Smooth muscle cell of the brain vasculature (primary cell): ENCODE measurements at regions not wholly inside any gene's neighbourhood (a gene's known extent, or its start where the extent isn't known, plus 50 kb on each side); places are given as distances from the start of the nearest gene placed in this dataset.
A peak's percentile ranks its signal among the peaks of the same experiment; 100 is the strongest.

Experiments
- DNase-seq: peaks from one replicate; pipeline ENCODE4 v3.0.0-alpha.2; 2012; ENCODE audit warnings: low read depth, low spot score

DNA sequence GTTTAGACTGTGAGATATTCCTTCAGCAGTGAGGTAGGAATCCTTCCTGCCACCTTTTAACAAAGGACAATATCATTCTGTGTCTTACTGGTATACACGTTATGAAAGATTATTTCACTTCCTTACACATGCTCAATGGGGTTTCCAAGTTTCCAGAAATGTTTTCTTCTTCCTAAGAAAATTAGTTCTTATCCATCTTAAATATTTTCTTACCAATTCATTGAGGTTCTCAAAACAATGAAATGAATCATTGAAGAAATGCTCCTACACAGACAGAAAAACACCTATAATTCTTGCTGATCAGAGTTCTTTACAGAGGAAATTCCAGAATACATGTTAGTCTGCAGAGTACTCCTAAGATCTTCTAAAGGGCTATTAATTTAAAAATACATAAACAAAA lies 51.4 kb upstream of the SEC61G start:
- no peak for DNase-seq

DNA sequence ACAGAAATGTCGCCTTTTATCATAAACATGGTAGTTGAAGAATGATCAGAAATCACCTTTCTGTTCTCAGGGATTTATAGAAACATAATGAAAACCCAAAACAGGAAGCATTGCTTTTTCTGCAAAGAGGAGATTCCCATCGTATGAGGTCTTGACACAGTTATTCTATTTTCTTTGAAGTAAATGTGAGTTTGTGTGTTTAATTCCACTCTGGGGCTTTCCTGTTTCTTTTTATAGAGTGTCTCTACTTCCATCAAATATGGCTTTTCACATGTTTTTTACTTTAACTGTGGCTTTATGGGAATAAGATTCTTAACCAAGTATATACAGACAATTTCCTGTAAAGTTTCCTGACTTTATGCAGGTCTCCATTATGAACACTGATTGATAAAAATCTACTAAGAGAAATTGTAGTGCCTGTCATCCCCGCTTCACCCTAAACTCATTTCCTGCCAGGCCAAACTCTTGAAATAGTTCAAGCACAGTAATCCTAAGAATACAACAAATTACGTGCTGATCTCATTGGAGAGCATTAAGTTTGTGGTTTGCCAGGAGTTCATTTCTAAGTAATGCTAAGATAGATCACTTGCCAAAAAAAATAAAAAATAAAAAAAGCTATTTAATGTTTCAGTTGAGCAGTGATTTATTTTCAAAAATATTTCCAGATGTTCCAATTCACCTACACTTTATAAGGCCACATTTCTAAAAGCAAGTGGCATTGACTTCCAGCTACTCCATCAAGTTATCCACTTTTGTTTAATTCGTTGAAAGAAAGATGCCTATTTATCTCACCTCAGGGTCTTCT lies 52.2 kb upstream of the SEC61G start:
- peak; percentile 54 for DNase-seq

GRCh38 chr7:54811846-54812254 lies 52.8 kb upstream of the SEC61G start:
- peak; percentile 80 for DNase-seq

- no peak for DNase-seq
These were observed 53.8 kb upstream of the SEC61G start for GRCh38 chr7:54812756-54813322.

- DNase-seq: no peak
These were observed 54.4 kb upstream of the SEC61G start for GRCh38 chr7:54813398-54813797.

DNA sequence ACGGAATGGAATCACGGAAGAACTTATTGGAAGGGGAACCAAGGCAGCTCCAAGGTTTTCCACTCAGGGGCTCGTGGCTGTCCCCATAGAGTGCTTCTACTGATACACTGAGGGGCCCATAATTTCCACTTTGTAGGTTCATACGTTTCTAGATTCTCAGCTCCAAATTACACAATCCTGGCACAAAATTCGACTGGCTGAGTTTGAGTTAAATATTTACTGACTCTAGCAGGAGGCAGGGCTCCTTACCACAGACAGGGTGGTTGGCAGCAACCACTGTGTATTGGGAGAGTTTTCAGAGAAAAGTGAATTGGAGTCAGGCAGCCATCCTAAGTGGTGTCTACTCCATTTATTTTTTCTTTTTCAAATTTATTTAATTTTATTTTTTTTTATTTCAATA lies 55.4 kb upstream of the SEC61G start:
- DNase-seq: no peak

DNA sequence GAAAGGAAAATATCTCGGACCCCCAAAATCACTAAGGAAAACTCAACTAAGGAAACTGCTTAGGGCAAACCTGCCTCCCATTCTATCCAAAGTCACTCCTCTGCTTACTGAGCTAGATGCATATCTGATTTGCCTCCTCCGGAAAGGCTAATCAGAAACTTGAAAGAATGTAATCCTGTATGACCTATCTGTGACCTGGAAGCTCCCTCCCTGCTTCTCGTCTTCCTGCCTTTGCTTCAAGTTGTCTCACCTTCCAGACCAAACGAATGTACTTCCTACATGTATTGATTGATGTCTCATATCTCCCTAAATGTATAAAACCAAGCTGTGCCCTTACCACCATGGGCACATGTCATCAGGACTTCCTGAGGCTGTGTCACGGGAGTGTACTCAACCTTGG lies 58.1 kb upstream of the SEC61G start:
- no peak for DNase-seq

DNA sequence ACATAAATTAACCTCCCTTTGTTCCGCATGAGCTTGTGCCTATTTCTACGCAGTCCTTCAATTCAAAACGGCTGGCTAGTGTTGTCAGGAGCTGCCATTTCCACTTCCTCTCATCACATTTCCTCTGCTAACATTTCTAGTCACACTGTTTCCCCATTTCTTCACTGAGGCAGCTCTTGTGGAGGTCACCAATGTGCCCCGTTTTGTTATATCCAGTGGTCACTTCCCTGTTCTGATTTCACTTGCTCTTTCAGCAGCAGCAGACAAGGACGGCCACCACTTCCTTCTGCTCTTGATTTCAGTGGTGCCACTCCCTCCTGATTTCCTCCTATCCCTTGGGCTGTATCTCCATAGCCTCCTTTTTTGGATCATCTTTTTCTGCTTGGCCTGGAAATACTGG lies 64.8 kb upstream of the SEC61G start:
- DNase-seq: no peak

GRCh38 chr7:54824655-54825054 lies 65.6 kb upstream of the SEC61G start:
- no peak for DNase-seq

DNA sequence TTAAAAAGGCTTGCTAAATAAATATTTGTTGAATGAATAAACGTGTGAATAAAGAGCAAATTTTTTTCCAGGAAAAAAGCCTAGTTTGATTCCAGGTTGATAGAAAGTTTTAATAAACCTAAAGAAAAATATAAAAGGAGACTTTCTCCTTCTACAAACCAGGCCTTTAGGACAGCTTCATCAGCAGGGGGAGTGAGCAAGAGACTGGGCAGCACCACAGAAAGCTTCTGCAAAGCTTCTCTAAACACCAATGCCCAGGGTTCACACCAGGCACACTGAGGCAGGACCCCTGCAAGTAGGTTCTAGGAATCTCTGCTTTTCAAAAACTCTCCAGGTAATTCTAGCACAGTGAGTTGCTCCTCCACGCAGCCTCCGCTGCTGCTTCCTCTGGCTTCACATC lies 66.4 kb upstream of the SEC61G start:
- no peak for DNase-seq

- DNase-seq: no peak
These were observed 68.7 kb upstream of the SEC61G start for GRCh38 chr7:54827734-54828133.

DNA sequence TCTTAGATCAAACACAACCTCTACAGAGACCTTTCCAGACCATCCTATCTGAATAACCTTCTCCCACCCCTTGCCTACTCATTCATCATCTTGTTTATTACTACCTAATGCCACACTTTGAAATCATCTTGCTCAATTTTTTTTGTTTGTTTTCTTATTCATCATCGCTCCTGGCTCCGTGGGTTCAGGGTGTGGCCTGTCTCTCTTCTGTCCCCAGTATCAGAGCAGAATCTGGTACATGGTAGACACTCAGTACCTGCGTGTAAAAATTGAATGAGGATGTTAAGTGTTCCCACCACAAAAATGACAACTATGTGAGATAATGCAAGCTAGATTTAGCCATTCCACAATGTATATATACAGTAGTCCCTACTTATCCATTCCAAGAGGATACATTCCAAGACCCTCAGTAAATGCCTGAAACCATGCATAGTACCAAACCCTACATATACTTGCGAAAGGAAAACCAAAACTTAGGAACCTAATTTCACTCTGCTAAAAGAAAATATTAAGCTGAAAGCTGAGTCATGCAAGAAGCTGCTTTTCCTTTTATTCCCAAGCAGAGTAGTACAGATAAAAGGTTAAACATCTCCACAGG lies 72.1 kb upstream of the SEC61G start:
- DNase-seq: no peak

GRCh38 chr7:54831644-54832095 lies 72.7 kb upstream of the SEC61G start:
- DNase-seq: no peak

DNA sequence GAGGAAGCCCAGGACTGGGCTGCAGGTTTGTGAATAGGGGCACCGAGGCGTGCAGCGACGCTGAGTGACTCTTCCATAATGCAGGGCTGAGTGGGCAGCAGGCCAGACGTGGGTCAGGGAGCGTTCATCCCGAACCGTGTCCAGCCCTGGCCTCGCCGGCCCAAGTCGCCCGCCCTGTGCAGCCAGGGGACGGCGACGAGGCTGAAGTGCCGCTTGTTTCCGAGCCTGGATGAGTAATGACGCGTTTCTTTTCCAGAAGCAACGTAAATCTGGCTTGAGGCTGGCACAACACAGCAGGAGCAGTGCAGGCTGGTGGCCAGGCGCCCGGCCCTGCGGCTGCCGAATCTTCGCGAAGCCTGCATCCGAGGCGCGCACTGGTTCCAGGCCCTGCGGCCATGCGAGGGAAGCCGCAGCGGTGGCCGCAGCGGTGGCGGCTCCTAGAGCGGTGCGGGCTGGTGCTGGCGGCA lies 74.0 kb upstream of the SEC61G start:
- DNase-seq: no peak

DNA sequence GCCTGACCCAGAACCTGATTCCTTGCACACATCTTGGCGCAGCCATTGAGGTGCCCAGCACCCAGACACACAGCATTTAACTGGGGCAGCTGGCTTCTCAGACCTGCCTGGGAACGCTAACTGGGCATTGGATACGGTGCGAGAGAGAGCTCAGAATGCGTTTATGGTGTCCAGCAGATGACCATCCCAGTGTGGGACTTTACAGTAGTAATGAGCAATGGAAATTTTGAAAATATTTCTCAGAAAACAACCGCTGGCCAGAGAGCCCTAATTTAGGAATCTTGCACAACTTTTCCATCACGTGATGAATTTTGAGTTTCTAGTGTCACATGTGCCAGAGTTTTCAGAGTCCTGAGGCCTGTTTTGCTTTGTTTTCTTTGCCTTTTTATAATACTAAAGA lies 78.2 kb upstream of the SEC61G start:
- no peak for DNase-seq

- no peak for DNase-seq
These were observed 78.8 kb upstream of the SEC61G start for GRCh38 chr7:54837761-54838160.

DNA sequence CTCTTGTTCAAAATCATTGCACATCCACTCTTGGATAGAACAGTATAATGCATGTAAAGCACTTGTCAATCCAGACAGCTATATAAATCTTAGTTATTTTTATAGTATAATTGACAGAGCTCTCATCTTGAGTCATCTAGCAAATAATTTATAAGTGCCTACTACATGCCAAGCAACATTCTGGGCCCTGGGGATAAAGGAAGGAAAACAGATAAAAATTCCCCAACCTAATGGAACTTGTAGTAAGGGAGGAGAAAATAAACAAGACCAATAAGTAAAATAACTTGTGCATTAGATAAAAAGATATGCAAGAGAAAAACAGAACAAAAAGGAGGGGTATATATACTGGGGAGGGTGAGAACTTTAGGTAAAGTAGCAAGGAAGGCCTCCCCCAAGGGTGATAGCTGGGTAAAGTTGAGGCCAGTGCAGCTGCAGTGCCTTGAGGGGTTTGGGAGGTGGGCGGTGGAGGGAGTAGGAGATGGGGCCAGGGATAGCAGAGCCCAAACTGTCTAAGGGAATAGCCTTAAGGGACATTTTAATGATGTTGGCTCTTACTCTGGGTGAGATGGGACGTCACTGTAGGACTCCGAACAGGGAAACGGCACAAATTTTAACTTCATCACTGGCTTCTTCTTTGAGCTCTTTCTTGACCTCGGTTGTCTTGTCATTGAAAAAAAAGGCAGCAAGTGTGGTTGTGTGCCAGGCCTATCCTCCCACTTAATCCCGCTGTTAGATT lies 79.3 kb upstream of the SEC61G start:
- DNase-seq: no peak

DNA sequence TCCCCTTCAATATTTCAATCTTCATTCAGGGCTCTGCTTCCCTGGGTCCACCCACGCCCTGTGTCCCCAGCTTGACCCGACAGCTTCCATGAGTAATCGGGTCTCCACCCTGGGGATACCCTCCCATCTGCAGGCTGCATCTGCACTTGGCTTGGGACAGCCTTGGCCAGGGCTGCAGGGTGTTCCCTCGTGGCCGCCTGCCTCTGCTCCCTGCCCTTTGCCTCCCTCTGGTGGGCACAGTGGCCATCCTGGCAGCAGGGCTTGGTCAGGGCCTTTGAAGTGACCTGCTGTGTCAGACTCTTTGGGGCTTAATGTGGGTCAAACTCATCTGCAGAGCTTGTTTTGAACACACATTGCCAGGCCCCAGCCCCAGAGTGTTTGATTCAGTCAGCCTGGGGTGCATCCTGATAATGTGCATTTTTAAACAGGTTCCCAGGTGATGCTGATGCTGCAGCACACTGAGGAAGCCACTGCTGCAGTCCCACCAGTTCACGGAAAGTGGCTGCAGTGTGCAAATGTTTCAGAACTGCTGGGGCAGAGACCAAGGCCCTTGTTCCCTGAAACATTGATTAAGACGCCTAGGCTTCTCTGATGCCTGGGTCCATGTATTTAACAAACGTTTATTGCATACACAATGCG lies 80.7 kb upstream of the SEC61G start:
- no peak for DNase-seq

DNA sequence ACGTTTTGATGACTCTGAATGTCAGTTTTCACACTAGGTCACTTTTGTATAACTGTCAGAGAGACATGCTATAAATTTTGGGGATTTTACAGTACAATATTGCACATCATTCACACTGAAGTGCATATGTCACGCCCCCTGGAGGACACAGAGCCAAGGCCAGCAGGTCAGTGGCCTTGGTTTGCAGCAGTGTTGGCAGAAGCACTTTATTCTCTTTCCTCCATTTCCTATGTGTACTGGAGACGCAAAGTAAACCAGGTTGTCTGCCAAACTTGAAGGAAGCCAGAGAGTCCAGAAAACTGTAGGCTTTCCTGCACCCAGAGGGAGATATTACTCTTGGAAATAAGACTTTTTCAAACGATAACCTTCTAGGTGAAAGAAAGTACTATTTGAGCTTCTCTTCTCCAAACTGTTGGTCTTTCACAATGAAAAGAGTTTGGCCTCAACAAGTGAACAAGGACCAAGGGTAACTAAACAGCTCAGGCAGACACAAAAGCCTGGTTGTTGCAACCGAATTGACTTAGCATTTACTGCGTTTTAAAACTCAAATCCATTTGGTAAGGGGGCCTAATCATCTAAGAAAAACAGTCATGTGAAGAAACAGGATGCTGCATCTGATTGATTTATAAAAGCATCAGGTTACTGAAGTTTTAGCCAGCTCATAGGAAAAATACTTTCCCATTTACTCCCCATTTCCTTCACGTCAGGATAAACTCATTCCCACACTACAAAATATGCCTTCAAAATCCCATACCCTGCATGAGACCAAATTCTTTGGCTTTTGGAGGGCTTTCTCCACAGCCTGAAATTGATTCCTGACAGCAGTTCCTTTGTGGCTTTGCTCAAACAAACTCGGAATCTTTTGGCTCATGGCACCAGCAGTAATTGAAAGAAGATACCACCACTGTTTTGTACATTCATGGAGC lies 83.0 kb upstream of the SEC61G start:
- DNase-seq: peak; percentile 79

DNA sequence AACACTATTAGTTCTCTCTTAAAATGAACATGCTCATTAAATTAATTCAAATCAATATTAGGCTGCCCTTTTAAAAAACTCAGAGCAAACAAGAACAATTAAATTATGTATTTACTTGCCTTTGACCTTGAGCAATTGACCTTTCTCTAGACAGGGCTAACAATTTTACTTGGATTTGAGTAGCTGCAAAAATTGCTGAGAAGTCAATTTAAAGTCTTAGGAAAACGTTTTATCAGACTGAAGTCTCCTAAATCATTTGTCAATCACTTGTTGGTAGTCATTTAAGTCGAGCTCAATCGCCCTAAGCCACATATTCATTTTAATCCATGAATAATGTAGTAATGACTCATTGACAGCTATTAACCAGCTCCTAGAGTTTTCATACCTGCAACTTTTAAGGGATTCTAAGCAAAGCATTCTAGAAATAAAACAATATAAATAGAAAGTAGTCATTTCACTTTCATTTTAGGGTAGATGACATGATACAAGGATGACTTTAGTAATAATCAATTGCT lies 84.9 kb upstream of the SEC61G start:
- no peak for DNase-seq
